Loucy (cell line): ENCODE measurements at regions not wholly inside any gene's neighbourhood (a gene's known extent, or its start where the extent isn't known, plus 50 kb on each side); places are given as distances from the start of the nearest gene placed in this dataset.

ENCODE experiments used
- EZH2phosphoT487 ChIP-seq: fragments of 200-600 bp; IDR thresholded peaks from 2 replicates; pipeline ENCODE4 v1.6.1; 2018; ENCODE audit warnings: antibody characterized with exemption, mild to moderate bottlenecking, moderate library complexity, borderline replicate concordance
- TF ChIP-seq, protein P1 (sequence below): fragments of 200-600 bp; sonication (generic); conservative IDR thresholded peaks from 2 replicates; pipeline ENCODE4 v1.5.1; 2014; ENCODE audit warnings: mild to moderate bottlenecking, antibody characterized with exemption, low read length

DNA sequence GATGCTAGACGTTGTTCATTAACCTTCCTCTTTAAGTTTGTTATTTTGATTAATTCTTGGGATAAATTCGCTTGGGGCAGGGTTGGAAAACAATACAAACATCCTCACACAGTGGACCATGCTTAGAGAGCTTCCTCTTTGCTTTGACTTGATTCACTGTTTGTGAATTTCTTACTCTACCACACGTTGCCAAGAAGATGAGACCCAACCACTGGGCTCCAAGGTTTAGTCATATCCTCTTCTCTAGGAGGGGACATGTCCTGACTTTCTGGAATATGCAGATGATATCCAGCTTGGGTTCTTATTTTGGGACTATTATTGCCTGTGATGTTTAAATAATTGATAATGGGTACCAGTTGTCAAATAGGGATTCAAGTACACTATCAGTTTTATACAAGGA is 428.2 kb downstream of the ATP23 start:
- TF ChIP-seq, protein P1, sequence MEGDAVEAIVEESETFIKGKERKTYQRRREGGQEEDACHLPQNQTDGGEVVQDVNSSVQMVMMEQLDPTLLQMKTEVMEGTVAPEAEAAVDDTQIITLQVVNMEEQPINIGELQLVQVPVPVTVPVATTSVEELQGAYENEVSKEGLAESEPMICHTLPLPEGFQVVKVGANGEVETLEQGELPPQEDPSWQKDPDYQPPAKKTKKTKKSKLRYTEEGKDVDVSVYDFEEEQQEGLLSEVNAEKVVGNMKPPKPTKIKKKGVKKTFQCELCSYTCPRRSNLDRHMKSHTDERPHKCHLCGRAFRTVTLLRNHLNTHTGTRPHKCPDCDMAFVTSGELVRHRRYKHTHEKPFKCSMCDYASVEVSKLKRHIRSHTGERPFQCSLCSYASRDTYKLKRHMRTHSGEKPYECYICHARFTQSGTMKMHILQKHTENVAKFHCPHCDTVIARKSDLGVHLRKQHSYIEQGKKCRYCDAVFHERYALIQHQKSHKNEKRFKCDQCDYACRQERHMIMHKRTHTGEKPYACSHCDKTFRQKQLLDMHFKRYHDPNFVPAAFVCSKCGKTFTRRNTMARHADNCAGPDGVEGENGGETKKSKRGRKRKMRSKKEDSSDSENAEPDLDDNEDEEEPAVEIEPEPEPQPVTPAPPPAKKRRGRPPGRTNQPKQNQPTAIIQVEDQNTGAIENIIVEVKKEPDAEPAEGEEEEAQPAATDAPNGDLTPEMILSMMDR = no peak
- TF ChIP-seq EZH2phosphoT487 = no peak
